Right lobe of liver (tissue), 4 donors: ENCODE measurements at regions not wholly inside any gene's neighbourhood (a gene's known extent, or its start where the extent isn't known, plus 50 kb on each side); places are given as distances from the start of the nearest gene placed in this dataset.

Experiments used
- CTCF ChIP-seq, 4 donors: fragments of 200-600 bp in 3 of 4; fragments of 450-650 bp in 1 of 4; IDR thresholded peaks; one replicate each; pipeline versions ENCODE4 v1.5.1 to v1.8.0; 2016 to 2022; ENCODE audit warnings: antibody characterized with exemption in 4 of 4, mild to moderate bottlenecking in 2 of 4
- POLR2A ChIP-seq: fragments of 450-650 bp; IDR thresholded peaks from one replicate; pipeline ENCODE4 v1.6.1; 2017; ENCODE audit warnings: antibody characterized with exemption, mild to moderate bottlenecking
- donor health status: DM: no; HTN: no; CAD: no.
- donor health status: DM: no; HTN: no; CAD: no.
- donor health status: DM: no; HTN: yes; CAD: no.

- TF ChIP-seq CTCF (IDR thresholded peaks at IDR 0.05) (no peak), POLR2A (no peak)
These were observed 517.9 kb upstream of the ITGA1 start for GRCh38 chr5:52269859-52270258.
